GM13977 (cell line): ENCODE measurements at regions not wholly inside any gene's neighbourhood (a gene's known extent, or its start where the extent isn't known, plus 50 kb on each side); places are given as distances from the start of the nearest gene placed in this dataset.
"Not testable (repeated sequence)": the region's sequence is repeated elsewhere in the genome, so short reads cannot be mapped to it uniquely, and the experiment has no call there.

Experiments
- DNase-seq: peaks from one replicate; pipeline ENCODE4 v3.0.0; 2012; ENCODE audit warnings: low spot score
- in situ Hi-C: fragments of 300-500 bp; cut with MboI; formaldehyde crosslinking; loops from one replicate; pipeline ENCODE4 v1.12.0; 2022; ENCODE audit warnings: low sequenced_read_pairs, low pct_unique_long_range_greater_than_20kb, mixed read lengths, inconsistent platforms; ENCODE audit not compliant: unreplicated experiment
- TF ChIP-seq, protein P1 (sequence below): IDR thresholded peaks from 2 replicates; pipeline ENCODE4 v1.5.1; 2012; ENCODE audit warnings: mild to moderate bottlenecking, control low read depth; ENCODE audit not compliant: insufficient read depth; ENCODE audit errors: extremely low read depth, missing control alignments

DNA sequence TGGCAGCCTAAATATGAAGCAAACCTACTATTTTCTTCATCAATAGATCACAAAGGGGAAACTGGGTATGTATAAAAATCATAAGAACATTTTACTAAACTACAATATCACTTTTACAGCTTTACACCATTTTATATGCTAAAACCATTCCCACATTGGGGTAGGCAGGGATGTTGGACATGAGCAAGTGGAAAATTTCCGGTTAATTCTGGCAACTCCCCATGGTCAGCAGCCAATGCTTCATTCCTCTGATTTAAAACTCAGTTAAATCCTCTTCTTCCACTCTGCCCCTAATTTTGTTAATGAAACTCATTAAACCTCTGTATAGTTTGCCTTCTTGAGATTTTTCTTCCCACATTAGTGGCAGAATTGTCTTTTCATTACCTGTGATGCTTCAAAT lies 552.5 kb upstream of the NECTIN3 start:
- in situ Hi-C loops: no loop called here
- no peak for DNase-seq
- TF ChIP-seq, protein P1, sequence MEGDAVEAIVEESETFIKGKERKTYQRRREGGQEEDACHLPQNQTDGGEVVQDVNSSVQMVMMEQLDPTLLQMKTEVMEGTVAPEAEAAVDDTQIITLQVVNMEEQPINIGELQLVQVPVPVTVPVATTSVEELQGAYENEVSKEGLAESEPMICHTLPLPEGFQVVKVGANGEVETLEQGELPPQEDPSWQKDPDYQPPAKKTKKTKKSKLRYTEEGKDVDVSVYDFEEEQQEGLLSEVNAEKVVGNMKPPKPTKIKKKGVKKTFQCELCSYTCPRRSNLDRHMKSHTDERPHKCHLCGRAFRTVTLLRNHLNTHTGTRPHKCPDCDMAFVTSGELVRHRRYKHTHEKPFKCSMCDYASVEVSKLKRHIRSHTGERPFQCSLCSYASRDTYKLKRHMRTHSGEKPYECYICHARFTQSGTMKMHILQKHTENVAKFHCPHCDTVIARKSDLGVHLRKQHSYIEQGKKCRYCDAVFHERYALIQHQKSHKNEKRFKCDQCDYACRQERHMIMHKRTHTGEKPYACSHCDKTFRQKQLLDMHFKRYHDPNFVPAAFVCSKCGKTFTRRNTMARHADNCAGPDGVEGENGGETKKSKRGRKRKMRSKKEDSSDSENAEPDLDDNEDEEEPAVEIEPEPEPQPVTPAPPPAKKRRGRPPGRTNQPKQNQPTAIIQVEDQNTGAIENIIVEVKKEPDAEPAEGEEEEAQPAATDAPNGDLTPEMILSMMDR: no peak

DNA sequence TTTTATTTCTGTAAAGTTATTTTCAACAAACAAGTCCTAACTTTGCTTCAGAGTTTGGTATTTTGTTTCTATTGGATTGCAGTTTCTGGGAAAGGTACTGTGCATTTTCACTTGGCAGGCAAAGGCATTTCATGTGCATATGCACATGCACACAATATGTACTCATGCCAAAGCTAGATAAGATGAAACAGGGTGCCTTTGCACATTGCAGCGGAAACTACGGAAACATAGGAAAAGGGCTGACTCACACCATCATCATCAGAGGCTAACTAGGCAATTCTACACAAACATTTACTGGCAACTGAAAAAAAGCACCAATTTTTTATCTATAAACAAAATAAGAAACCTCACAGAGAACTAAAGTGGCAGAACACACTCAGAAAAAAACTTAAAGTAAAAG lies 550.6 kb upstream of the NECTIN3 start:
- TF ChIP-seq, protein P1: no peak
- in situ Hi-C loops: no loop called here
- DNase-seq: no peak

DNA sequence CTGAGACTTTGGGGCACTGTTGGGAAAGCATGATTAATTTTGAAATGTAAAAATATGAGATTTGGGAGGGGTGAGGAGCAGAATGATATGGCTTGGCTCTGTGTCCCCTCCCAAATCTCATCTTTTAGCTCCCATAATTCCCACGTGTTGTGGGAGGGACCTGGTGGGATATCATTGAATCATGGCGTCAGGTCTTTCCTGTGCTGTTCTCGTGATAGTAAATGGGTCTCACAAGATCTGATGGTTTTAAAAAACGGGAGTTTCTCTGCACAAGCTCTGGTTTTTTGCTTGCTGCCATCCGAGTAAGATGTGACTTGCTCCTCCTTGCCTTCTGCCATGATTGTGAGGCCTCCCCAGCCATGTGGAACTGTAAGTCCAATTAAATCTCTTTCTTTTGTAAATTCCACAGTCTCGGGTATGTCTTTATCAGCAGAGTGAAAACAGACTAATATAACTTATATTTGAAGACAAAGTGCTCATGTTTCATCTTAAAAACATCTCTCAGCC lies 546.0 kb upstream of the NECTIN3 start:
- in situ Hi-C loops, DNase-seq: not testable (repeated sequence)

DNA sequence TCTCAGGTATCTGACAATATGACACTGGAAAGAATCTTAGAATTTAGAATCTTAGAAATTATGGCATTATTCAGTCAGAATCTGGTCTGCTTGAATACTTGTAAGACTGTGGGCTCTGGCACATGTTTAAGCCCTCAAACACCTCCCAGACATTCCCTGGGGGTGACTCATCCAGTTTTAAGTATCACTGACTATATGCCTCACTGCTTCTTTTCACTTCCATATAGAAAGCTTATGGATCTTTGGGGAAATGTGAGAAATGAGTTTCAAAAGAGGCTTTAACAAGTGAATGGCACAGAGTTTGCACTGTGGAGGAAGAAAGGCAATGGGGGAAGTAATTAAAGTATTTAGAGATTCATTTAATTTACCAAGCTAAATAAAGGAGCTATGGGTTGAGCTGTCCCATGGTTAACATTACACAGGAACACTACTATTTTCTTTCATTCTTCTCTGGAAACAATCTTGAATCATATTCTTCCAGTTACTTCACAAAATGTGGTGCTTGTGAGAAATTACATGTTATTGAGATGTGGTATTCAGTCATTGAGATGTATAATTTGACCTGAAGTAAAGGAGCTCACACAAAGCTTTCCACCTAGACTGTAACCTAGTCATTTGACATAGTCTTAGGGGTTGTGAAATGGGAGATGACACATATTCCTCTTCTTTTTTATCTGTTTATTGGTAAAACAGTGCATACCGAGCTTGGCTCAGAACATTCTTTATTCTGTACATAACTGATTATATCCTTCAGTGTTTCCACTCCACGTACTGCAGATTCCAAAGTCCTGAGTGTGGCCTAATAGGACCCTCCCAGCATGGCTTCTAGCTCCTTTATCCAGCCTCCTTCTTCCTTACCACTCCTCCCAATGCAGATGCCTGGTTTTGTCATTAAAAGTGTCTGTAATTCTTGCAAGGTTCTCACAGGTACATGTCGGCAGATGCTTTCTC lies 544.6 kb upstream of the NECTIN3 start:
- TF ChIP-seq, protein P1: no peak
- no peak for DNase-seq
- in situ Hi-C loops: no loop called here

DNA sequence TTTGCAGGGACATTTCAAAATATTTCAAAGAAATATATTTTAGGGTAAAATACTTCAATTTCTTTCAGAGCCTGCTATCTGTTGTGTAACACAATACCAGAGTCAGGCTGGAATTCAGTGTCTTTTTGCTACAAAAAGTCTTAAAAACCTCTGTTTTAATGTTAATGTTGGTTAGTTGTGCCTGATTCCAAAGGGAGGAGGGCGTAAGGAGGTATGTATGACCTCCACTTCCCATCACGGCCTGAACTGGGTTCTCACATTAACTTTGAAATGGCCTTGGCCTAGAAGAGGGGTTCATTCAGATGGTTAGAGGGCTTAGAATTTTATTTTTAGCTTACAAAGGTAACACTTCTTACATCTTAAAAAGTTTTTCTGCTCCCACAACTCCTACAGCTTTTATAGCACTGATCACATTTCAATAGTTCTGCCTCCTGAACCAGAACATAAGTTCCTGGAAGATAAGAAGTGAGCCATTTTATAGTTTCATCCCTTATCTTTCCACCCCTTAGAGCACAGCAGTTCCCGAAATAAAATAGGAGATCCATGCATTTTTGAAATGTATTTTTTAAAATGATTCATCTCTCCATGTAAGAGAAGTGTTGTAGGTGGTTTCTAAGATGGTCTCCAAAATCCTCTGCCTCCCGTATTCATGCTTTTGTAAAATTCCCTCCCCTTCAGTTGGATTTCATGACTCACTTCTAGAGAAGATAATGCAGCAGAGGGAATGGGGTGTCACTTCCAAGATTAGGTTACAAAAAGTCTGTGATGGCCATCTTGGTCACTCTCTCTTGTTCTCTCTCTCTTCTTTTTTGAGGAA lies 543.1 kb upstream of the NECTIN3 start:
- TF ChIP-seq, protein P1: no peak
- in situ Hi-C loops: no loop called here
- no peak for DNase-seq

DNA sequence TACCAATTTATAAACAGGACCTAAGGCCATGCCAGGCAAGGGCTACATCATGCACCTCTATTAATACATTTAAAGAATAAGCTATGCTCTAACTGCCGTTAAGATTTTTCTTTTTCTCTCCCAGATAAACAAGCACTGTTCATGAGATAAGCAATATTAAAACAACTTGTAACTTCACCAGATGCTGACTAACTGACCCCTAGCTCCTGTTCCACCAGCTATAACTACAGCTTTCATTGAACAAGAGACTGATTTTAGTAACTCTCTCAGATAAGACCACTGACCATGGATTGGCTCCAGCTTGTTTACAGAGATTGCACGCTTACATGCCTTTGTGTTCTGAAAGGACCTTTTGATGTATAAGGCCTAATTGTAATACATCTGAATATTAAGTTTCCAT lies 540.7 kb upstream of the NECTIN3 start:
- in situ Hi-C loops: no loop called here
- TF ChIP-seq, protein P1: no peak
- DNase-seq: no peak
